Glutamatergic neuron (in vitro differentiated cells): ENCODE measurements at regions not wholly inside any gene's neighbourhood (a gene's known extent, or its start where the extent isn't known, plus 50 kb on each side); places are given as distances from the start of the nearest gene placed in this dataset.

ENCODE experiments used
- DNase-seq: peaks from one replicate; pipeline ENCODE4 v3.0.0; 2022
- H3K27ac Mint-ChIP-seq: one replicate; pipeline ENCODE4 v1.8.0; 2020; ENCODE audit warnings: mild to moderate bottlenecking, mixed read lengths, inconsistent platforms; ENCODE audit not compliant: unreplicated experiment
- H3K27me3 Mint-ChIP-seq: one replicate; pipeline ENCODE4 v1.8.0; 2020; ENCODE audit warnings: mild to moderate bottlenecking, moderate library complexity, mixed read lengths, inconsistent platforms; ENCODE audit not compliant: unreplicated experiment
- H3K36me3 Mint-ChIP-seq: one replicate; pipeline ENCODE4 v1.8.0; 2020; ENCODE audit warnings: mild to moderate bottlenecking, mixed read lengths, inconsistent platforms; ENCODE audit not compliant: unreplicated experiment
- H3K4me1 Mint-ChIP-seq: one replicate; pipeline ENCODE4 v1.8.0; 2020; ENCODE audit warnings: mild to moderate bottlenecking, low read depth, mixed read lengths, inconsistent platforms; ENCODE audit not compliant: unreplicated experiment
- H3K4me3 Mint-ChIP-seq: one replicate; pipeline ENCODE4 v1.8.0; 2020; ENCODE audit warnings: mild to moderate bottlenecking, mixed read lengths, inconsistent platforms; ENCODE audit not compliant: unreplicated experiment
- H3K9me3 Mint-ChIP-seq: one replicate; pipeline ENCODE4 v1.8.0; 2020; ENCODE audit warnings: mild to moderate bottlenecking, moderate library complexity, mixed read lengths, inconsistent platforms; ENCODE audit not compliant: unreplicated experiment
- TF ChIP-seq, protein P1 (sequence below): fragments of 200-600 bp; sonication (generic); IDR thresholded peaks from one replicate; pipeline ENCODE4 v1.5.0; 2021; ENCODE audit not compliant: partially characterized antibody, unreplicated experiment

DNA sequence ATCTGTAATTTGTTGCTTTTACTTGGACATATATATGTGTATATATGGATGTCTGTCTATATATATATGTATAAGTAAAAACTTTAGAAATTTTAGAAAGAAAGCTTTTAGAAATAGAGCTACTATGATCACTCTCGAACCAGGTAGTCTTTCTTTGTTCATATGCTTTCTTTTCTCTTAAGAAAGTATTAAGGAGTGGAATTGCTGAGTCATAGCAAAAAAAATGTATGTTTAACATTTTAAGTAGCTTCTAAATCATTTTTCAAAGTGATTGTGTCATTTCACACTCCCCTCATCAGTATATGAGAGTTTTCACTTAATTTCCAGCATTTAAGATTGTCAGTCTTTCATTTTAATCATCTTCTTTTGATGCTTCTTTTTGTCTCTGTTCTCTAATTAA lies 447.9 kb upstream of the TECRL start:
- peak overlapping the region; percentile 13 for H3K4me3 Mint-ChIP-seq
- H3K27me3 Mint-ChIP-seq, result peaks cover 4% of the 10 kb centered on the region
- H3K36me3 Mint-ChIP-seq, result no peaks in the 10 kb centered on the region
- peaks cover 3% of the 10 kb centered on the region for H3K9me3 Mint-ChIP-seq
- no peak for DNase-seq
- TF ChIP-seq, protein P1, sequence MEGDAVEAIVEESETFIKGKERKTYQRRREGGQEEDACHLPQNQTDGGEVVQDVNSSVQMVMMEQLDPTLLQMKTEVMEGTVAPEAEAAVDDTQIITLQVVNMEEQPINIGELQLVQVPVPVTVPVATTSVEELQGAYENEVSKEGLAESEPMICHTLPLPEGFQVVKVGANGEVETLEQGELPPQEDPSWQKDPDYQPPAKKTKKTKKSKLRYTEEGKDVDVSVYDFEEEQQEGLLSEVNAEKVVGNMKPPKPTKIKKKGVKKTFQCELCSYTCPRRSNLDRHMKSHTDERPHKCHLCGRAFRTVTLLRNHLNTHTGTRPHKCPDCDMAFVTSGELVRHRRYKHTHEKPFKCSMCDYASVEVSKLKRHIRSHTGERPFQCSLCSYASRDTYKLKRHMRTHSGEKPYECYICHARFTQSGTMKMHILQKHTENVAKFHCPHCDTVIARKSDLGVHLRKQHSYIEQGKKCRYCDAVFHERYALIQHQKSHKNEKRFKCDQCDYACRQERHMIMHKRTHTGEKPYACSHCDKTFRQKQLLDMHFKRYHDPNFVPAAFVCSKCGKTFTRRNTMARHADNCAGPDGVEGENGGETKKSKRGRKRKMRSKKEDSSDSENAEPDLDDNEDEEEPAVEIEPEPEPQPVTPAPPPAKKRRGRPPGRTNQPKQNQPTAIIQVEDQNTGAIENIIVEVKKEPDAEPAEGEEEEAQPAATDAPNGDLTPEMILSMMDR, result no peak
- H3K27ac Mint-ChIP-seq, result no peak overlapping the region
- H3K4me1 Mint-ChIP-seq, result peaks cover 12% of the 10 kb centered on the region

DNA sequence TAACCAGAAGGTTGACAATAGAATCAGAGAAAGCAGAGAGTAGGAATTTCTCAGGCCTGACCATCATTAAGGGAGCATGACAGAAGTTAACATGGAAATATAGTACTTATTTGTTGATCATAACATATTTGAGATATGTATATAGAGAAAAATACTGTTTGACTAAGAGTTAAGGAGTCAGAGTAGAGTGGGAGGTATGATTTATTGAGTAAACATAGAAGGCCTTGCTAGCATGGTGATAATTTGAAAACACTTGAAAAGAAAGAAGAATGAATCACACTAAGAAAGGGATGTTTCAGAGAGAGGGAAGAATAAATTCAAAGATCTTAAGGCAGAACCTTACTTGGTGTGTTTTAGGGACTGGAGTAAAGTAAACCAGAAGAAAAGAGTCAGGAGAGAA lies 437.2 kb upstream of the TECRL start:
- Mint-ChIP-seq H3K36me3 (no peaks in the 10 kb centered on the region), H3K27me3 (no peaks in the 10 kb centered on the region), H3K9me3 (no peaks in the 10 kb centered on the region), H3K27ac (no peak overlapping the region), H3K4me1 (no peaks in the 10 kb centered on the region), H3K4me3 (no peak overlapping the region)
- no peak for DNase-seq
- TF ChIP-seq, protein P1, result no peak

DNA sequence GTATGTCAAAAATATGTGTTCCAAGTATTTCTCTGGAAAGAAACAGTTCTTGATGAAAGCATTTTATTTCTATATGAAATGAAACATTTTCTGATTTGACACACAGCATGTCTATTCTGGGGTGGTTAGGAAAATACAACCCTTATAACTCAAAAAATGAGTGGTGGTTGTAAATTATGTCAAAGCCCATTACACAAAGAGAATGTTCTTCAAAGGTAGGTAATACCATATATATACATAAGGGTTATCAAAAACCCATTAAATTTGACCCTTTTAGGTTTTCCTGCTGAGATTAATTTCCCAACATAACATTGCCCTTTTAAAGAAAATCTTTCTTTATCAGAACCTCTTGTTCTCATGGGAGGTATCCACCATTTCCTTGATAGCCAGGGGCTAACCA lies 420.5 kb upstream of the TECRL start:
- H3K4me1 Mint-ChIP-seq, result no peaks in the 10 kb centered on the region
- no peaks in the 10 kb centered on the region for H3K27me3 Mint-ChIP-seq
- H3K27ac Mint-ChIP-seq, result no peak overlapping the region
- DNase-seq, result no peak
- no peaks in the 10 kb centered on the region for H3K36me3 Mint-ChIP-seq
- no peaks in the 10 kb centered on the region for H3K9me3 Mint-ChIP-seq
- H3K4me3 Mint-ChIP-seq, result no peak overlapping the region
- TF ChIP-seq, protein P1, result no peak

DNA sequence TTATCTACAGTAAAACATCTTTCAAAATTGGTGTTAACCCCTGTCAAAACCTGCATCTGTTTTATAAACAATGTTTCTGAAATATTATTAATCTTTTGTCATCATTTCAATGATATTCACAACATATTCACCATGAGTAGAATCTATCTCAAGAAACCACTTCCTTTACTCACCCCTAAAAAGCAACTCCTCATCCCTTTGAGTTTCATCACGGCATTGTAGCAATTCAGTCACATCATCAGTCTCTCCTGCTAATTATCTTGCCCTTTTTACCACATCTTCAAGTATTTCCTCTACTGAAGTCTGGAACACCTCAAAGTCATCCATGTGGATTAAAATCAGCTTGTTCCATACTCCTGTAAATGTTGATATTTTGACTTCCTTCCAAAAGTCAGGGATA lies 415.3 kb upstream of the TECRL start:
- peaks cover 3% of the 10 kb centered on the region for H3K4me1 Mint-ChIP-seq
- DNase-seq, result no peak
- H3K27ac Mint-ChIP-seq, result no peak overlapping the region
- no peaks in the 10 kb centered on the region for H3K9me3 Mint-ChIP-seq
- no peaks in the 10 kb centered on the region for H3K27me3 Mint-ChIP-seq
- TF ChIP-seq, protein P1, result no peak
- no peak overlapping the region for H3K4me3 Mint-ChIP-seq
- no peaks in the 10 kb centered on the region for H3K36me3 Mint-ChIP-seq

DNA sequence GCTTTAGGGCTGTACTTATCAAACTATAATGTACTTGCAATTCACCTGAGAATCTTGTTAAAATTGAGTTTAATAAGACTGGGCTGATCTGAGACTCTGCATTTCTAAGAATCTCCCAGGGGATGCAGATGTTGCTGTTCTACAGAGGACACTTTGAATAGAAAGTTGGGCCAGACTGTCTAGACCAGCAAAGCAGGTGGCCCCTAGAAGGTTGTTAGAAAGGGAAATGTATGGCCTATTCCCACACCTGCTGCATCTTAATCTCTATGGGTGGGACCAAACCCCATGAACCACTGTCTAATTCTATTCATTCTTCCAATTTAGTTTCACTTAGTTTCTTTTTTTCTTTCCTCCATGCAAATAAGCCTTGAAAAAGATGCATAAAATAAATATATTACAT lies 413.2 kb upstream of the TECRL start:
- no peaks in the 10 kb centered on the region for H3K36me3 Mint-ChIP-seq
- no peak overlapping the region for H3K4me3 Mint-ChIP-seq
- no peaks in the 10 kb centered on the region for H3K27me3 Mint-ChIP-seq
- peaks cover 3% of the 10 kb centered on the region for H3K4me1 Mint-ChIP-seq
- no peak for DNase-seq
- no peaks in the 10 kb centered on the region for H3K9me3 Mint-ChIP-seq
- TF ChIP-seq, protein P1, result no peak
- no peak overlapping the region for H3K27ac Mint-ChIP-seq
